ENCODE measurements at regions not wholly inside any gene's neighbourhood (a gene's known extent, or its start where the extent isn't known, plus 50 kb on each side); places are given as distances from the start of the nearest gene placed in this dataset.

GRCh38 chr4:112823156-112823555 is 186.2 kb downstream of the LARP7 start:
- TF ChIP-seq CTCF (conservative IDR thresholded peaks at IDR 0.05) (no peak), EZH2 (IDR thresholded peaks at IDR 0.05; ENCODE audit: low read depth) (no peak)
